ENCODE measurements at regions not wholly inside any gene's neighbourhood (a gene's known extent, or its start where the extent isn't known, plus 50 kb on each side); places are given as distances from the start of the nearest gene placed in this dataset.

DNA sequence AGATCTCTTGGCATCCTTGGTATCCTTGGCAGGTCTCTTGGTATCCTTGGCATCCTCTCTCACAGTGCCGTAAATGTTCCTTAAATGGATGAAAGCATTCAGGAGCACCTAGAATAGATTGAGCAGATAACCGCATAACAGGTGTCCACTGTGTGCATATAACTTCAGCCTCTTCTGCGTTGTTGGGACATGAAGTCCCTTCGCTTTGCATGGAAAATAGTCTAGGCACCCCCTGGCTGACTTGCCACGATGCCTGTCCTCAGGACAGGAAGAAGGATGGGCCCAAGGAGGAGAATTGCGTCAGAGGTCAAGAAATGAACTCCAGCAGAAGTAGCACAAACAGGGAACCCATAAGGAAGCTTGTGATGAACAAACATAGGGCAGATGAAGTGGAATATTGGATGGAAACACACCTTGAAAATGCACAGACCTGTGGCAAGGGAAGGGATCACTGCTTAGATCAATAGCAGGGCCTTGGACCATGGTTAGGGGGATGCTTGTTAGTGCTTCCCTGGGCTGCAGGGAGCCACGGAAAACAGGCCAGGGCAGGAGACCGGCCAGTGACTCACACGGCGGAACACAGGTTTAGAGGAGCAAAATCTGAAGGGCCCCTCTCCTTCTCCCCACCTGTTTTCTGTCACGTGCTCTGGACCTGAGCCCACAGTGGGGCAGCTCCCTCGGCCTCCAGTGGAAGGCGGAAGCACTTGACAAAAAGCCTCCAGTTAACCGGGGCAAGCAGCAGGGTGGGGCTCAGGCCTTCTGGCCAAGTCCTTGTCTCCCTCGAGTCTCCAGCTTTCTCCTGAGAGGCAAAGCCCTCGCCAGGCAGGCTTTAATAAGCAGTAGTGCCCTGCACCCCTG is 99.2 kb upstream of the ASAP2 start:
- TF ChIP-seq POLR2AphosphoS5 (IDR thresholded peaks at IDR 0.05) (no peak), EP300 (IDR thresholded peaks at IDR 0.05) (no peak)
- TF ChIP-seq, protein P1, sequence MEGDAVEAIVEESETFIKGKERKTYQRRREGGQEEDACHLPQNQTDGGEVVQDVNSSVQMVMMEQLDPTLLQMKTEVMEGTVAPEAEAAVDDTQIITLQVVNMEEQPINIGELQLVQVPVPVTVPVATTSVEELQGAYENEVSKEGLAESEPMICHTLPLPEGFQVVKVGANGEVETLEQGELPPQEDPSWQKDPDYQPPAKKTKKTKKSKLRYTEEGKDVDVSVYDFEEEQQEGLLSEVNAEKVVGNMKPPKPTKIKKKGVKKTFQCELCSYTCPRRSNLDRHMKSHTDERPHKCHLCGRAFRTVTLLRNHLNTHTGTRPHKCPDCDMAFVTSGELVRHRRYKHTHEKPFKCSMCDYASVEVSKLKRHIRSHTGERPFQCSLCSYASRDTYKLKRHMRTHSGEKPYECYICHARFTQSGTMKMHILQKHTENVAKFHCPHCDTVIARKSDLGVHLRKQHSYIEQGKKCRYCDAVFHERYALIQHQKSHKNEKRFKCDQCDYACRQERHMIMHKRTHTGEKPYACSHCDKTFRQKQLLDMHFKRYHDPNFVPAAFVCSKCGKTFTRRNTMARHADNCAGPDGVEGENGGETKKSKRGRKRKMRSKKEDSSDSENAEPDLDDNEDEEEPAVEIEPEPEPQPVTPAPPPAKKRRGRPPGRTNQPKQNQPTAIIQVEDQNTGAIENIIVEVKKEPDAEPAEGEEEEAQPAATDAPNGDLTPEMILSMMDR (IDR thresholded peaks at IDR 0.05) = no peak

Measured in esophagus muscularis mucosa (tissue), 4 donors.